LNCAP (cell line): ENCODE measurements at regions not wholly inside any gene's neighbourhood (a gene's known extent, or its start where the extent isn't known, plus 50 kb on each side); places are given as distances from the start of the nearest gene placed in this dataset.

Experiments
- CTCF ChIP-seq: fragments of 450-650 bp; IDR thresholded peaks from 2 replicates; pipeline ENCODE4 v1.5.1; 2017; ENCODE audit warnings: mild to moderate bottlenecking

GRCh38 chrX:124256629-124257380, 75.7 kb upstream of the TEX13D start:
- no peak for TF ChIP-seq CTCF

- no peak for TF ChIP-seq CTCF
These were observed 74.3 kb upstream of the TEX13D start for GRCh38 chrX:124257924-124258702.

- TF ChIP-seq CTCF: no peak
These were observed 71.6 kb upstream of the TEX13D start for GRCh38 chrX:124260845-124261244.

- TF ChIP-seq CTCF: no peak
These were observed 68.7 kb upstream of the TEX13D start for GRCh38 chrX:124263743-124264142.

- no peak for TF ChIP-seq CTCF
These were observed 64.4 kb upstream of the TEX13D start for GRCh38 chrX:124268099-124268498.

- no peak for TF ChIP-seq CTCF
These were observed 62.6 kb upstream of the TEX13D start for GRCh38 chrX:124269881-124270280.

GRCh38 chrX:124272370-124272982, 60.0 kb upstream of the TEX13D start:
- no peak for TF ChIP-seq CTCF
